SK-N-SH (cell line): ENCODE measurements at regions not wholly inside any gene's neighbourhood (a gene's known extent, or its start where the extent isn't known, plus 50 kb on each side); places are given as distances from the start of the nearest gene placed in this dataset.

ENCODE experiments used
- CTCF ChIA-PET: fragments of 300-600, 350-600 bp; formaldehyde crosslinking; extraction: SDS; loops from one replicate; lab custom pipeline; 2021; lab: Yijun Ruan, JAX
- POLR2A ChIA-PET: fragments of 350-600 bp; sonication (Branson Sonifier 250); formaldehyde crosslinking; extraction: SDS; loops from one replicate; lab custom pipeline; 2020; ENCODE audit warnings: antibody characterized with exemption, inconsistent platforms; lab: Yijun Ruan, JAX
- DNase-seq: peaks from one replicate; pipeline ENCODE4 v3.0.0; 2012
- H2AFZ ChIP-seq: fragments of 200-600 bp; sonication (generic); 2 replicates; pipeline ENCODE4 v1.8.1; 2016; ENCODE audit warnings: antibody characterized with exemption, mild to moderate bottlenecking, low read depth
- H3F3A ChIP-seq: fragments of 200-600 bp; sonication (generic); replicated peaks from 2 replicates; pipeline ENCODE3; 2016; ENCODE audit warnings: antibody characterized with exemption, mild to moderate bottlenecking; ENCODE audit not compliant: insufficient read depth
- H3K27ac ChIP-seq, 2 experiments: fragments of 200-500 bp in 1 of 2; fragments of 200-600 bp in 1 of 2; sonication (Bioruptor generic) in 1 of 2; sonication (generic), shearing (Covaris generic) in 1 of 2; 2 replicates each; pipeline versions ENCODE4 v1.5.1 to v1.6.1; 2014 to 2016; ENCODE audit warnings: low read depth in 2 of 2, inconsistent platforms in 1 of 2, low read length in 1 of 2, mild to moderate bottlenecking in 1 of 2, mixed read lengths in 1 of 2
- H3K27me3 ChIP-seq: fragments of 200-600 bp; sonication (generic), shearing (Covaris generic); 2 replicates; pipeline ENCODE4 v1.6.1; 2016; ENCODE audit warnings: mixed run types; ENCODE audit not compliant: insufficient read depth
- H3K36me3 ChIP-seq, 2 experiments: fragments of 200-500 bp in 1 of 2; fragments of 200-600 bp in 1 of 2; sonication (Bioruptor generic) in 1 of 2; sonication (generic) in 1 of 2; replicated peaks in 1 of 2; 2 replicates each; pipeline versions ENCODE3 to v1.5.1; 2014 to 2016; ENCODE audit warnings: low read length in 1 of 2, mild to moderate bottlenecking in 1 of 2; ENCODE audit not compliant: insufficient read depth in 2 of 2, control insufficient read depth in 1 of 2
- H3K4me1 ChIP-seq, 2 experiments: fragments of 200-500 bp in 1 of 2; fragments of 200-600 bp in 1 of 2; sonication (Bioruptor generic) in 1 of 2; sonication (generic), shearing (Covaris generic) in 1 of 2; 2 replicates each; pipeline versions ENCODE4 v1.5.1 to v1.6.1; 2014 to 2016; ENCODE audit warnings: low read depth in 1 of 2, low read length in 1 of 2, mixed run types in 1 of 2; ENCODE audit not compliant: insufficient read depth in 2 of 2, control insufficient read depth in 1 of 2
- H3K4me2 ChIP-seq: fragments of 200-600 bp; sonication (generic), shearing (Covaris generic); 2 replicates; pipeline ENCODE4 v1.6.1; 2017; ENCODE audit warnings: mixed run types
- H3K4me3 ChIP-seq, 2 experiments: fragments of 200-500 bp in 1 of 2; fragments of 200-600 bp in 1 of 2; sonication (Bioruptor generic) in 1 of 2; sonication (generic), shearing (Covaris generic) in 1 of 2; 2 replicates each; pipeline versions ENCODE4 v1.5.1 to v1.8.1; 2014 to 2016; ENCODE audit warnings: low read depth in 2 of 2, inconsistent platforms in 1 of 2, low read length in 1 of 2, mild to moderate bottlenecking in 1 of 2, mixed read lengths in 1 of 2, moderate library complexity in 1 of 2
- H3K79me2 ChIP-seq: fragments of 200-600 bp; sonication (generic); 2 replicates; pipeline ENCODE4 v1.8.1; 2017; ENCODE audit warnings: mild to moderate bottlenecking; ENCODE audit not compliant: insufficient read depth
- H3K9ac ChIP-seq: fragments of 200-600 bp; sonication (generic); 2 replicates; pipeline ENCODE4 v1.6.1; 2017; ENCODE audit warnings: mixed run types
- H3K9me2 ChIP-seq: fragments of 200-600 bp; sonication (generic); 2 replicates; pipeline ENCODE4 v1.6.1; 2017; ENCODE audit warnings: mixed run types
- H3K9me3 ChIP-seq: fragments of 200-600 bp; sonication (generic); 2 replicates; pipeline ENCODE4 v1.6.1; 2017; ENCODE audit warnings: mixed run types, mild to moderate bottlenecking, moderate library complexity
- H4K20me1 ChIP-seq: fragments of 200-600 bp; sonication (generic); 2 replicates; pipeline ENCODE4 v1.6.1; 2017; ENCODE audit warnings: mild to moderate bottlenecking, mixed run types; ENCODE audit not compliant: insufficient read depth
- ELF1 ChIP-seq: IDR thresholded peaks from 2 replicates; pipeline ENCODE4 v1.4.0; 2012
- EZH2phosphoT487 ChIP-seq: fragments of 200-600 bp; sonication (generic); IDR thresholded peaks from 2 replicates; pipeline ENCODE4 v1.6.1; 2017; ENCODE audit warnings: low read depth, mixed run types, mild to moderate bottlenecking, antibody characterized with exemption, moderate library complexity, borderline replicate concordance
- FOXJ3 ChIP-seq: sonication (generic); formaldehyde crosslinking; IDR thresholded peaks from 2 replicates; pipeline ENCODE4 v1.5.1; 2020; ENCODE audit warnings: mild to moderate bottlenecking, missing genetic modification reagents
- GABPA ChIP-seq: IDR thresholded peaks from 2 replicates; pipeline ENCODE4 v1.4.0; 2012; ENCODE audit warnings: low read depth, mild to moderate bottlenecking
- GATA2 ChIP-seq: sonication (generic); formaldehyde crosslinking; IDR thresholded peaks from 2 replicates; pipeline ENCODE4 v1.5.0; 2020; ENCODE audit warnings: mild to moderate bottlenecking, missing genetic modification reagents
- JUND ChIP-seq: IDR thresholded peaks from 2 replicates; pipeline ENCODE4 v1.4.0; 2012
- MEF2A ChIP-seq: IDR thresholded peaks from 2 replicates; pipeline ENCODE4 v1.4.0; 2012; ENCODE audit warnings: low read depth, borderline replicate concordance
- NFIC ChIP-seq: IDR thresholded peaks from 2 replicates; pipeline ENCODE4 v1.4.0; 2012; ENCODE audit warnings: borderline replicate concordance
- POLR2AphosphoS5 ChIP-seq: IDR thresholded peaks from 2 replicates; pipeline ENCODE4 v1.6.1; 2012; ENCODE audit warnings: low read depth, low read length
- RAD21 ChIP-seq: IDR thresholded peaks from 2 replicates; pipeline ENCODE4 v1.6.1; 2012; ENCODE audit warnings: mild to moderate bottlenecking, low read length
- RFX5 ChIP-seq: IDR thresholded peaks from 2 replicates; pipeline ENCODE4 v1.6.1; 2012; ENCODE audit warnings: mild to moderate bottlenecking, improper control_type of control experiment, low read length
- RXRA ChIP-seq: IDR thresholded peaks from 2 replicates; pipeline ENCODE4 v1.4.0; 2012; ENCODE audit warnings: low read depth, mild to moderate bottlenecking, borderline replicate concordance
- SMC3 ChIP-seq: IDR thresholded peaks from 2 replicates; pipeline ENCODE4 v1.6.1; 2012; ENCODE audit warnings: low read depth, low read length, improper control_type of control experiment
- YY1 ChIP-seq: IDR thresholded peaks from 2 replicates; pipeline ENCODE4 v1.4.0; 2012; ENCODE audit warnings: low read depth, mild to moderate bottlenecking
- WGBS: methylation state at CpG from one replicate; pipeline ENCODE4 v1.1.6; 2017; ENCODE audit warnings: low lambda C conversion rate; 5-methylcytosine and 5-hydroxymethylcytosine counted together
- TF ChIP-seq, protein P1 (sequence below): IDR thresholded peaks from 2 replicates; pipeline ENCODE4; 2012
- TF ChIP-seq, protein P2 (sequence below): fragments of 150-350 bp; IDR thresholded peaks from 2 replicates; pipeline ENCODE4 v1.6.1; 2017; ENCODE audit warnings: antibody characterized with exemption, low read length, low read depth, borderline replicate concordance
- TF ChIP-seq, protein P3 (sequence below): fragments of 200-600 bp; sonication (generic); IDR thresholded peaks from 2 replicates; pipeline ENCODE4 v1.6.1; 2017; ENCODE audit warnings: antibody characterized with exemption, mild to moderate bottlenecking, moderate library complexity
- TF ChIP-seq, protein P4 (sequence below): IDR thresholded peaks from 2 replicates; pipeline ENCODE4 v1.4.0; 2012; ENCODE audit warnings: low read depth, borderline replicate concordance

DNA sequence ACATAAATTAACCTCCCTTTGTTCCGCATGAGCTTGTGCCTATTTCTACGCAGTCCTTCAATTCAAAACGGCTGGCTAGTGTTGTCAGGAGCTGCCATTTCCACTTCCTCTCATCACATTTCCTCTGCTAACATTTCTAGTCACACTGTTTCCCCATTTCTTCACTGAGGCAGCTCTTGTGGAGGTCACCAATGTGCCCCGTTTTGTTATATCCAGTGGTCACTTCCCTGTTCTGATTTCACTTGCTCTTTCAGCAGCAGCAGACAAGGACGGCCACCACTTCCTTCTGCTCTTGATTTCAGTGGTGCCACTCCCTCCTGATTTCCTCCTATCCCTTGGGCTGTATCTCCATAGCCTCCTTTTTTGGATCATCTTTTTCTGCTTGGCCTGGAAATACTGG, 64.8 kb upstream of the SEC61G start:
- no peaks in the 10 kb centered on the region for H3K9me2 ChIP-seq
- H3K4me1 ChIP-seq, result no peaks in the 10 kb centered on the region
- H3K4me2 ChIP-seq, result no peak overlapping the region
- H4K20me1 ChIP-seq, result no peaks in the 10 kb centered on the region
- H3K27me3 ChIP-seq, result no peaks in the 10 kb centered on the region
- WGBS, result 85% methylated on average over 5 of the region's 5 CpGs
- no peak for TF ChIP-seq RXRA
- ChIA-PET POLR2A (no interaction called here), CTCF (interaction anchor here (1.0 to 1.6 kb wide), 2 partner anchors 17 to 432 kb away, joined by 4 to 6 read pairs; no protein-coding TSS in a partner anchor)
- no peak overlapping the region for H2AFZ ChIP-seq
- H3K9ac ChIP-seq, result no peak overlapping the region
- H3K9me3 ChIP-seq, result no peaks in the 10 kb centered on the region
- no peaks in the 10 kb centered on the region for H3F3A ChIP-seq
- no peak overlapping the region for H3K27ac ChIP-seq
- no peaks in the 10 kb centered on the region for H3K79me2 ChIP-seq
- no peak overlapping the region for H3K4me3 ChIP-seq
- no peak for DNase-seq
- no peaks in the 10 kb centered on the region for H3K36me3 ChIP-seq

DNA sequence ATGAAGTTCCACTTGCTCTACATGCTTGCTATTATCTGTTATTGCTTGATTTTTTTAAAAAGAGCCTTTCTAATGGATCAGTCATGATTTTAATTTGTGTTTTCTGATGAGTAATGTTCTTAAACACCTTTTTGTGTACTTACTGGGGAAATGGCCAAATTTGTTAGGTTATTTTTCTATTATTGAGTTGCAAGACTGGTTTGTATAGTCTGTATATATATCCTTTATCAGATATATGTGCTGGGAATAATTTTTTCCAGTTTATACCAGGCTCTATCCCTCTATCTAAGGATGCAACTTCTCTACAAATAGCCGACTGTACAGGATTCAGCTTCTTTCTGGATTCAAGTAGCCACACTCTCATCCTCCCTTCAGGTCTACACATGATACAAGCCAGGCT, 65.6 kb upstream of the SEC61G start:
- WGBS, result 71% methylated on average over 1 of the region's 1 CpG
- Histone ChIP-seq H4K20me1 (no peaks in the 10 kb centered on the region), H3K9me2 (no peaks in the 10 kb centered on the region), H3K4me3 (no peak overlapping the region), H3K27me3 (no peaks in the 10 kb centered on the region), H3K36me3 (no peaks in the 10 kb centered on the region), H3K9ac (no peak overlapping the region), H3K4me1 (no peaks in the 10 kb centered on the region), H3K79me2 (no peaks in the 10 kb centered on the region), H2AFZ (no peak overlapping the region), H3F3A (no peaks in the 10 kb centered on the region), H3K9me3 (0 out of 2 replicates have a peak, but pooled peaks cover 4% of the 10 kb centered on the region), H3K27ac (no peak overlapping the region), H3K4me2 (no peak overlapping the region)
- CTCF ChIA-PET, result interaction anchor here (0.8 to 1.6 kb wide), 2 partner anchors 430 to 431 kb away, joined by 4 to 6 read pairs; no protein-coding TSS in a partner anchor
- no peak for DNase-seq
- TF ChIP-seq RAD21 (no peak), GATA2 (no peak), RXRA (no peak), MEF2A (no peak), SMC3 (no peak), RFX5 (no peak), EZH2phosphoT487 (no peak), YY1 (no peak), FOXJ3 (no peak), POLR2AphosphoS5 (no peak), GABPA (no peak), NFIC (no peak), ELF1 (no peak), JUND (no peak)
- TF ChIP-seq, protein P1, sequence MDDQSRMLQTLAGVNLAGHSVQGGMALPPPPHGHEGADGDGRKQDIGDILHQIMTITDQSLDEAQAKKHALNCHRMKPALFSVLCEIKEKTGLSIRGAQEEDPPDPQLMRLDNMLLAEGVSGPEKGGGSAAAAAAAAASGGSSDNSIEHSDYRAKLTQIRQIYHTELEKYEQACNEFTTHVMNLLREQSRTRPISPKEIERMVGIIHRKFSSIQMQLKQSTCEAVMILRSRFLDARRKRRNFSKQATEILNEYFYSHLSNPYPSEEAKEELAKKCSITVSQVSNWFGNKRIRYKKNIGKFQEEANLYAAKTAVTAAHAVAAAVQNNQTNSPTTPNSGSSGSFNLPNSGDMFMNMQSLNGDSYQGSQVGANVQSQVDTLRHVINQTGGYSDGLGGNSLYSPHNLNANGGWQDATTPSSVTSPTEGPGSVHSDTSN, result no peak
- TF ChIP-seq, protein P2, sequence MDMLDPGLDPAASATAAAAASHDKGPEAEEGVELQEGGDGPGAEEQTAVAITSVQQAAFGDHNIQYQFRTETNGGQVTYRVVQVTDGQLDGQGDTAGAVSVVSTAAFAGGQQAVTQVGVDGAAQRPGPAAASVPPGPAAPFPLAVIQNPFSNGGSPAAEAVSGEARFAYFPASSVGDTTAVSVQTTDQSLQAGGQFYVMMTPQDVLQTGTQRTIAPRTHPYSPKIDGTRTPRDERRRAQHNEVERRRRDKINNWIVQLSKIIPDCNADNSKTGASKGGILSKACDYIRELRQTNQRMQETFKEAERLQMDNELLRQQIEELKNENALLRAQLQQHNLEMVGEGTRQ, result no peak
- TF ChIP-seq, protein P3, sequence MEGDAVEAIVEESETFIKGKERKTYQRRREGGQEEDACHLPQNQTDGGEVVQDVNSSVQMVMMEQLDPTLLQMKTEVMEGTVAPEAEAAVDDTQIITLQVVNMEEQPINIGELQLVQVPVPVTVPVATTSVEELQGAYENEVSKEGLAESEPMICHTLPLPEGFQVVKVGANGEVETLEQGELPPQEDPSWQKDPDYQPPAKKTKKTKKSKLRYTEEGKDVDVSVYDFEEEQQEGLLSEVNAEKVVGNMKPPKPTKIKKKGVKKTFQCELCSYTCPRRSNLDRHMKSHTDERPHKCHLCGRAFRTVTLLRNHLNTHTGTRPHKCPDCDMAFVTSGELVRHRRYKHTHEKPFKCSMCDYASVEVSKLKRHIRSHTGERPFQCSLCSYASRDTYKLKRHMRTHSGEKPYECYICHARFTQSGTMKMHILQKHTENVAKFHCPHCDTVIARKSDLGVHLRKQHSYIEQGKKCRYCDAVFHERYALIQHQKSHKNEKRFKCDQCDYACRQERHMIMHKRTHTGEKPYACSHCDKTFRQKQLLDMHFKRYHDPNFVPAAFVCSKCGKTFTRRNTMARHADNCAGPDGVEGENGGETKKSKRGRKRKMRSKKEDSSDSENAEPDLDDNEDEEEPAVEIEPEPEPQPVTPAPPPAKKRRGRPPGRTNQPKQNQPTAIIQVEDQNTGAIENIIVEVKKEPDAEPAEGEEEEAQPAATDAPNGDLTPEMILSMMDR, result no peak
- TF ChIP-seq, protein P4, sequence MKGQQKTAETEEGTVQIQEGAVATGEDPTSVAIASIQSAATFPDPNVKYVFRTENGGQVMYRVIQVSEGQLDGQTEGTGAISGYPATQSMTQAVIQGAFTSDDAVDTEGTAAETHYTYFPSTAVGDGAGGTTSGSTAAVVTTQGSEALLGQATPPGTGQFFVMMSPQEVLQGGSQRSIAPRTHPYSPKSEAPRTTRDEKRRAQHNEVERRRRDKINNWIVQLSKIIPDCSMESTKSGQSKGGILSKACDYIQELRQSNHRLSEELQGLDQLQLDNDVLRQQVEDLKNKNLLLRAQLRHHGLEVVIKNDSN, result no peak
- POLR2A ChIA-PET, result no interaction called here
